GM12892 (cell line): ENCODE measurements at regions not wholly inside any gene's neighbourhood (a gene's known extent, or its start where the extent isn't known, plus 50 kb on each side); places are given as distances from the start of the nearest gene placed in this dataset.
A peak's percentile ranks its signal among the peaks of the same experiment; 100 is the strongest.

Experiments used
- DNase-seq: peaks from one replicate; pipeline ENCODE4 v3.0.0; 2011; ENCODE audit not compliant: insufficient read length
- FAIRE-seq: peaks from 2 replicates; lab custom pipeline; 2011; peaks lifted over from hg19 to GRCh38; lab: Jason Lieb, UNC
- POLR2A ChIP-seq: IDR thresholded peaks from 2 replicates; pipeline ENCODE4 v1.6.1; 2011; ENCODE audit warnings: low read depth, low read length, control low read depth
- POLR2AphosphoS5 ChIP-seq: IDR thresholded peaks from 2 replicates; pipeline ENCODE4 v1.6.1; 2011; ENCODE audit warnings: low read depth, low read length, control low read depth
- TAF1 ChIP-seq: IDR thresholded peaks from 2 replicates; pipeline ENCODE4 v1.6.1; 2011; ENCODE audit warnings: low read depth, mild to moderate bottlenecking, control low read depth, low read length, borderline replicate concordance

- TF ChIP-seq TAF1 (no peak), POLR2A (no peak), POLR2AphosphoS5 (no peak)
- no peak for FAIRE-seq
- no peak for DNase-seq
Observed at GRCh38 chr20:34189572-34190163, 51.6 kb upstream of the ASIP start.

- DNase-seq (no peak), FAIRE-seq (no peak)
- no peak for TF ChIP-seq POLR2A
- no peak for TF ChIP-seq TAF1
- TF ChIP-seq POLR2AphosphoS5 = no peak
Observed at GRCh38 chr20:34190262-34190661, 51.0 kb upstream of the ASIP start.

GRCh38 chr20:34190679-34191090 is 50.5 kb upstream of the ASIP start:
- DNase-seq (peak; percentile 32), FAIRE-seq (peak; percentile 61)
- TF ChIP-seq TAF1 = no peak
- no peak for TF ChIP-seq POLR2AphosphoS5
- TF ChIP-seq POLR2A = no peak
